ENCODE measurements at regions not wholly inside any gene's neighbourhood (a gene's known extent, or its start where the extent isn't known, plus 50 kb on each side); places are given as distances from the start of the nearest gene placed in this dataset.

DNA sequence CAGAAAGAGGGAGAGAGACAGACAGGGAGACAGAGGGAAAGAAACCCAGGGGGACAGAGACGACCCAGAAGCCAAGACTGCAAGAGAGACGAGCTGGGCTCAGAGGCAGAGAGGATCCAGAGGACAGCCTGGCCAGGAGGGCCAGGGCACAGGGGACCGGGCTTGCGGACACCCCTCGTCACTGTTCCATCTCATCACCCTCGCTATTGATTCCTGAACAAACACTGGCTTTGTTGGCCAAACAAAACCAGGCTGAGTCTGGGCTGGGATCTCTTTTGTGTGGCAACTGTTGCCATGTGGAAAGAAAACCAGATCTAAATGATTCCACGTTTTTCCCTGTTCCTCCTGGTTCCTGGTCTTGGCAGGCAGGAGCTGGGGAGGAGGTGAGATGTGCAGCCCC lies 339.4 kb downstream of the MN1 start:
- TF ChIP-seq, protein P1, sequence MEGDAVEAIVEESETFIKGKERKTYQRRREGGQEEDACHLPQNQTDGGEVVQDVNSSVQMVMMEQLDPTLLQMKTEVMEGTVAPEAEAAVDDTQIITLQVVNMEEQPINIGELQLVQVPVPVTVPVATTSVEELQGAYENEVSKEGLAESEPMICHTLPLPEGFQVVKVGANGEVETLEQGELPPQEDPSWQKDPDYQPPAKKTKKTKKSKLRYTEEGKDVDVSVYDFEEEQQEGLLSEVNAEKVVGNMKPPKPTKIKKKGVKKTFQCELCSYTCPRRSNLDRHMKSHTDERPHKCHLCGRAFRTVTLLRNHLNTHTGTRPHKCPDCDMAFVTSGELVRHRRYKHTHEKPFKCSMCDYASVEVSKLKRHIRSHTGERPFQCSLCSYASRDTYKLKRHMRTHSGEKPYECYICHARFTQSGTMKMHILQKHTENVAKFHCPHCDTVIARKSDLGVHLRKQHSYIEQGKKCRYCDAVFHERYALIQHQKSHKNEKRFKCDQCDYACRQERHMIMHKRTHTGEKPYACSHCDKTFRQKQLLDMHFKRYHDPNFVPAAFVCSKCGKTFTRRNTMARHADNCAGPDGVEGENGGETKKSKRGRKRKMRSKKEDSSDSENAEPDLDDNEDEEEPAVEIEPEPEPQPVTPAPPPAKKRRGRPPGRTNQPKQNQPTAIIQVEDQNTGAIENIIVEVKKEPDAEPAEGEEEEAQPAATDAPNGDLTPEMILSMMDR (IDR thresholded peaks at IDR 0.05; ENCODE audit: low read depth, low read length): no peak
- no peaks in the 10 kb centered on the region for H3K36me3 ChIP-seq
- H3K27me3 ChIP-seq (ENCODE audit: insufficient read depth, low read depth, severe bottlenecking): no peaks in the 10 kb centered on the region
- H3K4me3 ChIP-seq (ENCODE audit: low read depth, low read length): no peak overlapping the region
- no peaks in the 10 kb centered on the region for H3K9me3 ChIP-seq (ENCODE audit: severe bottlenecking)
- DNase-seq: no peak
- H3K27ac ChIP-seq: no peak overlapping the region

GRCh38 chr22:27463121-27463660 lies 338.4 kb downstream of the MN1 start:
- no peaks in the 10 kb centered on the region for H3K9me3 ChIP-seq (ENCODE audit: severe bottlenecking)
- H3K27ac ChIP-seq: no peak overlapping the region
- H3K27me3 ChIP-seq (ENCODE audit: insufficient read depth, low read depth, severe bottlenecking): no peaks in the 10 kb centered on the region
- H3K4me3 ChIP-seq (ENCODE audit: low read depth, low read length): no peak overlapping the region
- TF ChIP-seq, protein P1 (IDR thresholded peaks at IDR 0.05; ENCODE audit: low read depth, low read length): no peak
- DNase-seq: no peak
- no peaks in the 10 kb centered on the region for H3K36me3 ChIP-seq

DNA sequence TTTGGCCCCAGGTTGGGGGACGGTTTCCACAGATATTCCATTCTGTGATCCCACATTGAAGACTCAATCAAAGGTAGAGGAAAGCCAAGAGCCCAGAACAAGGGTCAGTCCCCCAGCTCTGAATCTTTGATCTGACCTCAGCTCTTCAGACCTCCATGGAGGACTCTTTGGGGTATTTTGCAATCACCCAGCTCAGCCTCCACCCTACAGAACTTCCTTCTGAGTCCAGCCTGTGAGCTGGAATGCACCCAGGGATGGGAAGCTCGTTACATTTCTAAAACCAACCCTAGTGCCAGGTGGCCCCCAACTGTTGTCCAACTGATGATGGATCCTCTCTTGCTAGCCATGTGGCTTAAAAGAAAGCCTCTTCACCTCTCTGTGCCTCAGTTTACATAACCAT lies 335.3 kb downstream of the MN1 start:
- H3K9me3 ChIP-seq (ENCODE audit: severe bottlenecking): no peaks in the 10 kb centered on the region
- H3K27me3 ChIP-seq (ENCODE audit: insufficient read depth, low read depth, severe bottlenecking): no peaks in the 10 kb centered on the region
- TF ChIP-seq, protein P1 (IDR thresholded peaks at IDR 0.05; ENCODE audit: low read depth, low read length): no peak
- no peak for DNase-seq
- no peaks in the 10 kb centered on the region for H3K36me3 ChIP-seq
- no peak overlapping the region for H3K4me3 ChIP-seq (ENCODE audit: low read depth, low read length)
- no peak overlapping the region for H3K27ac ChIP-seq

DNA sequence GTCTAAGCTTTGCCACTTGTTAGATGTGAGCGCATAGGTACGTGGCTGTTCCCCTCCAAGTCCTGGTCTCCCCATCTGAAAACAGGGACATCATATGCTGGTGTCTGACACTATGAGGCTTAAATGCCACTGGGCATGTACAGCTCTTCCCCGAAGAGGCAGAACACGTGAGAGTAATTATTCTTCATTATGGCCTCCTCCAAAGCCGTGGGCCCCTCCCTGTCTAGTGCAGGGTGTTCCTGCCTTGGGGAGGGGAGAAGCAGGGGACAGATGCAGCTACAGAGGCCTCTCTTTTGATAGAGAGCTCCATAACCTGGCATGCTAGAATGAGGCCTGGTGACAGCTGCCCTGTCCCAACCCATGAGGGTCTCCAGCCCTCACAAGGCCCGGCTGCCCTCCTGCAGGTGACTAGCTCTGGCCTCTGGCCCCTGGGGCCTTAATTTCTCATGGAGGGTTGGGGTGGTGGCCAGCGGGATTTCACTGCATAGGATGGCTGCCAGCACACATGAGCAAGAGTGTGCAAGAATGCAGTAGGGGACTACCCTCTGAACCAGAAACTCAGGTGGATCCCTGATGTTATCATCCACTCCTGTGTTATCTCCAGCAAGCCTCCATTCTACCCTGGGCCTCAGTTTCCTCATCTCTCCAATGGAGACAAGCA lies 334.6 kb downstream of the MN1 start:
- no peaks in the 10 kb centered on the region for H3K27me3 ChIP-seq (ENCODE audit: insufficient read depth, low read depth, severe bottlenecking)
- TF ChIP-seq, protein P1 (IDR thresholded peaks at IDR 0.05; ENCODE audit: low read depth, low read length): no peak
- no peak overlapping the region for H3K27ac ChIP-seq
- DNase-seq: no peak
- H3K4me3 ChIP-seq (ENCODE audit: low read depth, low read length): no peak overlapping the region
- no peaks in the 10 kb centered on the region for H3K9me3 ChIP-seq (ENCODE audit: severe bottlenecking)
- H3K36me3 ChIP-seq: no peaks in the 10 kb centered on the region

GRCh38 chr22:27467711-27468110 lies 333.8 kb downstream of the MN1 start:
- TF ChIP-seq, protein P1 (IDR thresholded peaks at IDR 0.05; ENCODE audit: low read depth, low read length): no peak
- H3K27ac ChIP-seq: no peak overlapping the region
- H3K4me3 ChIP-seq (ENCODE audit: low read depth, low read length): no peak overlapping the region
- H3K27me3 ChIP-seq (ENCODE audit: insufficient read depth, low read depth, severe bottlenecking): no peaks in the 10 kb centered on the region
- H3K36me3 ChIP-seq: no peaks in the 10 kb centered on the region
- no peak for DNase-seq
- no peaks in the 10 kb centered on the region for H3K9me3 ChIP-seq (ENCODE audit: severe bottlenecking)

GRCh38 chr22:27468712-27469111 lies 332.8 kb downstream of the MN1 start:
- DNase-seq: no peak
- no peak overlapping the region for H3K4me3 ChIP-seq (ENCODE audit: low read depth, low read length)
- TF ChIP-seq, protein P1 (IDR thresholded peaks at IDR 0.05; ENCODE audit: low read depth, low read length): no peak
- no peaks in the 10 kb centered on the region for H3K36me3 ChIP-seq
- no peaks in the 10 kb centered on the region for H3K27me3 ChIP-seq (ENCODE audit: insufficient read depth, low read depth, severe bottlenecking)
- H3K27ac ChIP-seq: no peak overlapping the region
- H3K9me3 ChIP-seq (ENCODE audit: severe bottlenecking): no peaks in the 10 kb centered on the region
